Upper lobe of right lung (tissue), 1 donor: ENCODE measurements at regions not wholly inside any gene's neighbourhood (a gene's known extent, or its start where the extent isn't known, plus 50 kb on each side); places are given as distances from the start of the nearest gene placed in this dataset.

Experiments
- ATAC-seq: fragments of 200-7000 bp; cut with Tn5 transposase; one replicate; pipeline ENCODE4 v1.9.1; 2020; ENCODE audit warnings: mild to moderate bottlenecking, moderate library complexity
- DNase-seq: peaks from one replicate; pipeline ENCODE4 v3.0.0-alpha.2; 2020
- H3K27ac ChIP-seq: fragments of 200-600 bp; one replicate; pipeline ENCODE4 v1.8.0; 2022
- H3K27me3 ChIP-seq: fragments of 200-600 bp; one replicate; pipeline ENCODE4 v1.8.0; 2022; ENCODE audit warnings: mild to moderate bottlenecking
- H3K36me3 ChIP-seq: fragments of 200-600 bp; one replicate; pipeline ENCODE4 v1.8.0; 2022
- H3K4me1 ChIP-seq: fragments of 200-600 bp; one replicate; pipeline ENCODE4 v1.8.0; 2022
- H3K4me3 ChIP-seq: fragments of 200-600 bp; one replicate; pipeline ENCODE4 v1.8.0; 2022; ENCODE audit warnings: mild to moderate bottlenecking
- H3K9me3 ChIP-seq: fragments of 200-600 bp; one replicate; pipeline ENCODE4 v1.8.0; 2022
- CTCF ChIP-seq: fragments of 200-600 bp; IDR thresholded peaks from one replicate; pipeline ENCODE4 v1.8.0; 2022; ENCODE audit warnings: antibody characterized with exemption
- intact Hi-C: fragments of 100-400 bp; cut with DNase I; formaldehyde crosslinking; loops from one replicate; pipeline ENCODE4 v1.11.0; 2022
- donor health status: DM: no; HTN: yes; CAD: no; lungs with severe emphysema.

GRCh38 chr2:120941571-120942120, 206.0 kb downstream of the GLI2 start:
- Histone ChIP-seq H3K27me3 (no peaks in the 10 kb centered on the region), H3K4me3 (no peak overlapping the region), H3K27ac (no peak overlapping the region), H3K36me3 (no peaks in the 10 kb centered on the region), H3K4me1 (peaks cover 14% of the 10 kb centered on the region), H3K9me3 (no peaks in the 10 kb centered on the region)
- intact Hi-C loops = no loop called here
- no peak for DNase-seq
- ATAC-seq = no peak
- TF ChIP-seq CTCF = no peak

- H3K9me3 ChIP-seq = no peaks in the 10 kb centered on the region
- no peaks in the 10 kb centered on the region for H3K27me3 ChIP-seq
- peaks cover 6% of the 10 kb centered on the region for H3K4me1 ChIP-seq
- no peak for DNase-seq
- no peak overlapping the region for H3K27ac ChIP-seq
- no peak for TF ChIP-seq CTCF
- H3K36me3 ChIP-seq = no peaks in the 10 kb centered on the region
- H3K4me3 ChIP-seq = no peak overlapping the region
- intact Hi-C loops = no loop called here
- ATAC-seq = no peak
Observed at GRCh38 chr2:120942658-120943057, 207.0 kb downstream of the GLI2 start.

GRCh38 chr2:120943403-120944034, 207.9 kb downstream of the GLI2 start:
- no peak overlapping the region for H3K4me3 ChIP-seq
- ATAC-seq (no peak), DNase-seq (no peak)
- TF ChIP-seq CTCF = no peak
- no peaks in the 10 kb centered on the region for H3K9me3 ChIP-seq
- H3K4me1 ChIP-seq = no peaks in the 10 kb centered on the region
- intact Hi-C loops = no loop called here
- no peaks in the 10 kb centered on the region for H3K36me3 ChIP-seq
- no peak overlapping the region for H3K27ac ChIP-seq
- no peaks in the 10 kb centered on the region for H3K27me3 ChIP-seq

- no peak for TF ChIP-seq CTCF
- no peak for ATAC-seq
- Histone ChIP-seq H3K36me3 (no peaks in the 10 kb centered on the region), H3K4me3 (no peak overlapping the region), H3K27me3 (no peaks in the 10 kb centered on the region), H3K4me1 (no peaks in the 10 kb centered on the region), H3K27ac (no peak overlapping the region), H3K9me3 (no peaks in the 10 kb centered on the region)
- intact Hi-C loops = no loop called here
- DNase-seq = no peak
Observed at GRCh38 chr2:120944575-120944974, 208.9 kb downstream of the GLI2 start.

GRCh38 chr2:120945091-120945490, 209.4 kb downstream of the GLI2 start:
- Histone ChIP-seq H3K9me3 (no peaks in the 10 kb centered on the region), H3K4me1 (no peaks in the 10 kb centered on the region), H3K36me3 (no peaks in the 10 kb centered on the region), H3K27ac (no peak overlapping the region), H3K27me3 (no peaks in the 10 kb centered on the region), H3K4me3 (no peak overlapping the region)
- no peak for TF ChIP-seq CTCF
- DNase-seq (no peak), ATAC-seq (no peak)
- intact Hi-C loops = no loop called here
